ENCODE measurements at regions not wholly inside any gene's neighbourhood (a gene's known extent, or its start where the extent isn't known, plus 50 kb on each side); places are given as distances from the start of the nearest gene placed in this dataset.

- H2AFZ ChIP-seq (ENCODE audit: insufficient read depth, low read length, poor library complexity): no peak overlapping the region
- H4K8ac ChIP-seq (ENCODE audit: low read depth, low read length): no peak overlapping the region
- H3K9ac ChIP-seq (ENCODE audit: low read length): no peak overlapping the region
- H3K36me3 ChIP-seq (ENCODE audit: control insufficient read depth in 1 of 2, insufficient read depth in 2 of 2, low read length in 2 of 2): no peaks in the 10 kb centered on the region
- no peak overlapping the region for H3K18ac ChIP-seq (ENCODE audit: low read length)
- H3K9me3 ChIP-seq (ENCODE audit: insufficient read depth, low read depth, low read length): no peaks in the 10 kb centered on the region
- WGBS (ENCODE audit: extremely low coverage, insufficient coverage, insufficient read length): no CpG with 5 or more reads among the region's 4 CpGs
- H3K79me1 ChIP-seq (ENCODE audit: low read length): peaks cover 2% of the 10 kb centered on the region
- H2BK120ac ChIP-seq (ENCODE audit: insufficient read depth, low read length, poor library complexity): no peak overlapping the region
- no peak overlapping the region for H3K4me2 ChIP-seq (ENCODE audit: low read length)
- no peak for DNase-seq
- H3K4me1 ChIP-seq (ENCODE audit: control insufficient read depth in 1 of 2, insufficient read depth in 2 of 2, low read length in 2 of 2): peaks cover 8 to 12% of the 10 kb centered on the region in 2 experiments
- H3K79me2 ChIP-seq (ENCODE audit: control insufficient read depth, insufficient read depth, low read length, poor library complexity): no peaks in the 10 kb centered on the region
- no peak overlapping the region for H3K23ac ChIP-seq (ENCODE audit: low read length)
- H3K27me3 ChIP-seq (ENCODE audit: insufficient read depth, low read length): no peaks in the 10 kb centered on the region
- H2BK5ac ChIP-seq (ENCODE audit: low read depth, low read length, poor library complexity): no peak overlapping the region
- no peak overlapping the region for H3K27ac ChIP-seq (ENCODE audit: low read depth, low read length)
- no peak overlapping the region for H4K12ac ChIP-seq (ENCODE audit: low read depth, low read length)
- H3K4ac ChIP-seq (ENCODE audit: low read depth, low read length): no peak overlapping the region
- no peak overlapping the region for H3K4me3 ChIP-seq (ENCODE audit: low read depth, low read length)
- no peak overlapping the region for H4K91ac ChIP-seq (ENCODE audit: low read depth, low read length)
- no peak overlapping the region for H3K14ac ChIP-seq (ENCODE audit: low read length)
- H2BK12ac ChIP-seq (ENCODE audit: low read length): no peak overlapping the region
- H2AK5ac ChIP-seq (ENCODE audit: low read length): no peak overlapping the region
Observed at GRCh38 chr2:217654168-217654567, 348.6 kb downstream of the TNS1 start.

DNA sequence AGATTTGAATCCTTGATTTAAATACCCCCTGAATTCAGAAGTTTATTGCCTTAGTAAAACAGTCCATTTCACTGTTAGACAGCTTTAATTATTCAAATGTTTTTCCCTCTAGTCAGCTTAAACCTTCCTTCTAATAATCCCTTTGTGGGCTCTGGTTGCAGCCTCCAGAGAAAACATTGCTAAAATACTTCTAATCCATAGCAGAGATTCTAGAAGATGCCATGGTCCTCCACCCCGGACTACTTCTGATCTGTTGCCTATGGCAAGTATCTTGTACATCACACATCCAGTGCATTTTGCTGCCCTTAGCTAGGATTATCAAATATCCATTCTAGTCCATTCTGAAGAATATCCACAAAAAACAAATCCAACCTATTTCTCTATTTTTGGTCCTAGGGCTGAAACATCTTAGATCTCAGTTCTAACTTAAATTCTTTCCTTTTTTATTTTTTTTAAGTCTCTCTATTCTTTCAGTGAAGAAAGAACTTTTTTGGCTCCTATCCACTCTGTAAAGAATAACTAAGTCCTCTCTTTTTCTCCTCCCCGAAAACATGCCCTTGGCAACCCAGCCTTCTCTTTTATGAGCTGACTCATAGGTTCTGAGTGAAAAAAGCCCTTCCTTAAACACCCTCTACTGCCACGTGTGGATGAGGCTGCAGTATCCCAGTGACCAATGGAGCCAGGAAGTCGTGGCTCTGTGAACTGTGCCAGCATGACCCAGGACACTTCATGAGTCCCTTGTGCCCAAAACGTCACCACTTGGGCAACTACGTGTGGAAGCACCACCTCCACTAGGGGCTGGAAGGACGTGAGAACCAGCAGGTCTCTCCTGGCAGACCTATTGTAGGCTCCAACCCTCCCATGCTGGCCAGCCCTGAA lies 349.8 kb downstream of the TNS1 start:
- H3K27me3 ChIP-seq (ENCODE audit: insufficient read depth, low read length): no peaks in the 10 kb centered on the region
- no peak overlapping the region for H3K18ac ChIP-seq (ENCODE audit: low read length)
- no peak overlapping the region for H2BK120ac ChIP-seq (ENCODE audit: insufficient read depth, low read length, poor library complexity)
- H3K27ac ChIP-seq (ENCODE audit: low read depth, low read length): no peak overlapping the region
- peak overlapping the region; percentile 5 for H4K91ac ChIP-seq (ENCODE audit: low read depth, low read length)
- peak; percentile 18 to 73 for DNase-seq
- H2BK5ac ChIP-seq (ENCODE audit: low read depth, low read length, poor library complexity): no peak overlapping the region
- no peak overlapping the region for H2AFZ ChIP-seq (ENCODE audit: insufficient read depth, low read length, poor library complexity)
- H4K12ac ChIP-seq (ENCODE audit: low read depth, low read length): no peak overlapping the region
- H3K79me1 ChIP-seq (ENCODE audit: low read length): peaks cover 2% of the 10 kb centered on the region
- no peaks in the 10 kb centered on the region for H3K79me2 ChIP-seq (ENCODE audit: control insufficient read depth, insufficient read depth, low read length, poor library complexity)
- H3K4me3 ChIP-seq (ENCODE audit: low read depth, low read length): no peak overlapping the region
- H3K4me1 ChIP-seq (ENCODE audit: control insufficient read depth in 1 of 2, insufficient read depth in 2 of 2, low read length in 2 of 2): peaks cover 8 to 12% of the 10 kb centered on the region in 2 experiments
- no peak overlapping the region for H3K4ac ChIP-seq (ENCODE audit: low read depth, low read length)
- H3K9ac ChIP-seq (ENCODE audit: low read length): no peak overlapping the region
- no peaks in the 10 kb centered on the region for H3K36me3 ChIP-seq (ENCODE audit: control insufficient read depth in 1 of 2, insufficient read depth in 2 of 2, low read length in 2 of 2)
- no peak overlapping the region for H3K14ac ChIP-seq (ENCODE audit: low read length)
- WGBS (ENCODE audit: extremely low coverage, insufficient coverage, insufficient read length): no CpG with 5 or more reads among the region's 7 CpGs
- H3K9me3 ChIP-seq (ENCODE audit: insufficient read depth, low read depth, low read length): no peaks in the 10 kb centered on the region
- peak overlapping the region; percentile 24 for H2BK12ac ChIP-seq (ENCODE audit: low read length)
- no peak overlapping the region for H3K4me2 ChIP-seq (ENCODE audit: low read length)
- H2AK5ac ChIP-seq (ENCODE audit: low read length): no peak overlapping the region
- no peak overlapping the region for H4K8ac ChIP-seq (ENCODE audit: low read depth, low read length)
- H3K23ac ChIP-seq (ENCODE audit: low read length): no peak overlapping the region

DNA sequence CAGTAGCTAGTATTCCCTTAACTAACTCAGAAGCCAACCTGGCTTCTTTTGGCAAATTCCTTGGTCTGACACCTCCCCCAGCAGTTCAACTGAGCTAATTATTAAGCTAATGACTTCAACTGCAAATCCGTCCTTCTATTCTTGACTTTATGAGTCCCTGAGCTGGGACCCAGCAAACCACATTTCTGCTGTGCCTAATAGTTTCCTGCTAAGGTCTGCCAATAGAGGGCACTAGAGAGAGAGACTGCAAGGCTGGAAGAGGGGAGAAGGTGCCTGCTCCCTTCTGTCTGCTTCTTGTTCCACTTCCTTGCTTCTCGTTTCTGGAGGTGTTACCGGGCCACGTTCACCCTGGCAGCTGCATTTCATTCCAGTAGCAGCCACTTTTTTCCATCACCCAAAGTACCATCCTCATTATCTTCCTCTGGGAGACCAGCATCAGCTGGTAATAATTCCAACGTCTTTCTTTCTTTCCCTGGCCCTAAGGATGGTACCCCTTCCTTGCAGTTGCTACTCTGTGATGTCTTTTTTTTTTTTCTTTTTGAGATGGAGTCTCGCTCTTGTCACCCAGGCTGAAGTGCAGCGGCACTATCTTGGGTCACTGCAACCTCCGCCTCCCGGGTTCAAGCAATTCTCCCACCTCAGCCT lies 352.0 kb downstream of the TNS1 start:
- Histone ChIP-seq H3K27ac (ENCODE audit: low read depth, low read length) (no peak overlapping the region), H2AFZ (ENCODE audit: insufficient read depth, low read length, poor library complexity) (no peak overlapping the region), H3K79me1 (ENCODE audit: low read length) (peaks cover 2% of the 10 kb centered on the region), H3K4ac (ENCODE audit: low read depth, low read length) (no peak overlapping the region), H3K79me2 (ENCODE audit: control insufficient read depth, insufficient read depth, low read length, poor library complexity) (no peaks in the 10 kb centered on the region), H3K36me3 (ENCODE audit: control insufficient read depth in 1 of 2, insufficient read depth in 2 of 2, low read length in 2 of 2) (no peaks in the 10 kb centered on the region), H3K14ac (ENCODE audit: low read length) (no peak overlapping the region), H4K8ac (ENCODE audit: low read depth, low read length) (no peak overlapping the region), H3K18ac (ENCODE audit: low read length) (no peak overlapping the region), H3K9me3 (ENCODE audit: insufficient read depth, low read depth, low read length) (no peaks in the 10 kb centered on the region), H2BK5ac (ENCODE audit: low read depth, low read length, poor library complexity) (no peak overlapping the region), H3K4me1 (ENCODE audit: control insufficient read depth in 1 of 2, insufficient read depth in 2 of 2, low read length in 2 of 2) (peaks cover 5 to 9% of the 10 kb centered on the region in 2 experiments), H3K4me2 (ENCODE audit: low read length) (no peak overlapping the region), H3K27me3 (ENCODE audit: insufficient read depth, low read length) (no peaks in the 10 kb centered on the region), H3K4me3 (ENCODE audit: low read depth, low read length) (no peak overlapping the region), H4K12ac (ENCODE audit: low read depth, low read length) (no peak overlapping the region), H2BK120ac (ENCODE audit: insufficient read depth, low read length, poor library complexity) (no peak overlapping the region), H4K91ac (ENCODE audit: low read depth, low read length) (peak overlapping the region; percentile 21), H2AK5ac (ENCODE audit: low read length) (no peak overlapping the region), H2BK12ac (ENCODE audit: low read length) (no peak overlapping the region), H3K23ac (ENCODE audit: low read length) (no peak overlapping the region), H3K9ac (ENCODE audit: low read length) (no peak overlapping the region)
- peak; percentile 13 to 80 for DNase-seq
- no CpG with 5 or more reads among the region's 9 CpGs for WGBS (ENCODE audit: extremely low coverage, insufficient coverage, insufficient read length)

GRCh38 chr2:217650229-217650628 lies 352.6 kb downstream of the TNS1 start:
- no CpG with 5 or more reads among the region's 2 CpGs for WGBS (ENCODE audit: extremely low coverage, insufficient coverage, insufficient read length)

More at GRCh38 chr2:217650229-217650628, 352.6 kb downstream of the TNS1 start:
- H2BK5ac ChIP-seq (ENCODE audit: low read depth, low read length, poor library complexity): no peak overlapping the region
- no peaks in the 10 kb centered on the region for H3K79me1 ChIP-seq (ENCODE audit: low read length)
- H3K27me3 ChIP-seq (ENCODE audit: insufficient read depth, low read length): no peaks in the 10 kb centered on the region
- no peak for DNase-seq
- no peak overlapping the region for H2AFZ ChIP-seq (ENCODE audit: insufficient read depth, low read length, poor library complexity)
- H3K4me1 ChIP-seq (ENCODE audit: control insufficient read depth in 1 of 2, insufficient read depth in 2 of 2, low read length in 2 of 2): peaks cover 5 to 9% of the 10 kb centered on the region in 2 experiments
- no peak overlapping the region for H3K4me2 ChIP-seq (ENCODE audit: low read length)
- H4K8ac ChIP-seq (ENCODE audit: low read depth, low read length): no peak overlapping the region
- no peak overlapping the region for H3K4me3 ChIP-seq (ENCODE audit: low read depth, low read length)
- H2BK120ac ChIP-seq (ENCODE audit: insufficient read depth, low read length, poor library complexity): no peak overlapping the region
- no peaks in the 10 kb centered on the region for H3K36me3 ChIP-seq (ENCODE audit: control insufficient read depth in 1 of 2, insufficient read depth in 2 of 2, low read length in 2 of 2)
- no peak overlapping the region for H4K12ac ChIP-seq (ENCODE audit: low read depth, low read length)
- no peak overlapping the region for H2AK5ac ChIP-seq (ENCODE audit: low read length)
- H3K27ac ChIP-seq (ENCODE audit: low read depth, low read length): no peak overlapping the region
- no peak overlapping the region for H3K9ac ChIP-seq (ENCODE audit: low read length)
- no peak overlapping the region for H3K4ac ChIP-seq (ENCODE audit: low read depth, low read length)
- H3K9me3 ChIP-seq (ENCODE audit: insufficient read depth, low read depth, low read length): no peaks in the 10 kb centered on the region
- H4K91ac ChIP-seq (ENCODE audit: low read depth, low read length): no peak overlapping the region
- H3K23ac ChIP-seq (ENCODE audit: low read length): no peak overlapping the region
- H3K14ac ChIP-seq (ENCODE audit: low read length): no peak overlapping the region
- H2BK12ac ChIP-seq (ENCODE audit: low read length): peak overlapping the region; percentile 52
- H3K79me2 ChIP-seq (ENCODE audit: control insufficient read depth, insufficient read depth, low read length, poor library complexity): no peaks in the 10 kb centered on the region
- no peak overlapping the region for H3K18ac ChIP-seq (ENCODE audit: low read length)
